ENCODE measurements at regions not wholly inside any gene's neighbourhood (a gene's known extent, or its start where the extent isn't known, plus 50 kb on each side); places are given as distances from the start of the nearest gene placed in this dataset.

- Histone ChIP-seq H3K79me2 (ENCODE audit: low read length) (no peaks in the 10 kb centered on the region), H4K20me1 (ENCODE audit: low read length) (no peaks in the 10 kb centered on the region), H3K27me3 (ENCODE audit: low read length) (no peaks in the 10 kb centered on the region), H3K4me2 (ENCODE audit: low read length) (no peak overlapping the region), H3K9me3 (ENCODE audit: low read length) (peaks cover 12% of the 10 kb centered on the region; the same call in 1 of the 2 replicates), H3K27ac (ENCODE audit: low read length) (no peak overlapping the region), H3K36me3 (ENCODE audit: low read depth, low read length) (no peaks in the 10 kb centered on the region), H3F3A (ENCODE audit: low read length, unreplicated experiment) (no peaks in the 10 kb centered on the region), H2AFZ (ENCODE audit: low read length) (no peak overlapping the region), H3K4me1 (ENCODE audit: insufficient read depth, low read length) (no peaks in the 10 kb centered on the region), H3K4me3 (ENCODE audit: low read length) (no peak overlapping the region), H3K9ac (ENCODE audit: low read length) (no peak overlapping the region), H3K9me2 (replicated peaks; ENCODE audit: low read length) (no peaks in the 10 kb centered on the region)
- DNase-seq (no peak), ATAC-seq (no peak)
- ChIA-PET CTCF (no interaction called here), POLR2A (ENCODE audit: unreplicated experiment) (no interaction called here)
- TF ChIP-seq EZH2phosphoT487 (IDR thresholded peaks at IDR 0.05; ENCODE audit: borderline replicate concordance, low read length): no peak
- TF ChIP-seq EZH2 (IDR thresholded peaks at IDR 0.05; ENCODE audit: low read length, unreplicated experiment): no peak
- TF ChIP-seq CTCF (conservative IDR thresholded peaks at IDR 0.05; ENCODE audit: low read depth, low read length): no peak
- intact Hi-C loops (cut with micrococcal nuclease): no loop called here
- BruUV-seq (replicated peaks): no TSS peak
These were observed 529.2 kb downstream of the TUSC7 start for GRCh38 chr3:117238806-117239205.

- Histone ChIP-seq H3K9ac (ENCODE audit: low read length) (no peak overlapping the region), H3K27ac (ENCODE audit: low read length) (no peak overlapping the region), H3F3A (ENCODE audit: low read length, unreplicated experiment) (no peaks in the 10 kb centered on the region), H4K20me1 (ENCODE audit: low read length) (no peaks in the 10 kb centered on the region), H3K4me2 (ENCODE audit: low read length) (no peak overlapping the region), H3K4me1 (ENCODE audit: insufficient read depth, low read length) (no peaks in the 10 kb centered on the region), H3K4me3 (ENCODE audit: low read length) (no peak overlapping the region), H3K27me3 (ENCODE audit: low read length) (no peaks in the 10 kb centered on the region), H2AFZ (ENCODE audit: low read length) (no peak overlapping the region), H3K36me3 (ENCODE audit: low read depth, low read length) (no peaks in the 10 kb centered on the region), H3K79me2 (ENCODE audit: low read length) (no peaks in the 10 kb centered on the region), H3K9me3 (ENCODE audit: low read length) (peaks cover 12% of the 10 kb centered on the region; the same call in 1 of the 2 replicates), H3K9me2 (replicated peaks; ENCODE audit: low read length) (no peaks in the 10 kb centered on the region)
- no peak for ATAC-seq
- no peak for DNase-seq
- intact Hi-C loops (cut with micrococcal nuclease): no loop called here
- TF ChIP-seq CTCF (conservative IDR thresholded peaks at IDR 0.05; ENCODE audit: low read depth, low read length) (no peak), EZH2phosphoT487 (IDR thresholded peaks at IDR 0.05; ENCODE audit: borderline replicate concordance, low read length) (no peak), EZH2 (IDR thresholded peaks at IDR 0.05; ENCODE audit: low read length, unreplicated experiment) (no peak)
- POLR2A ChIA-PET (ENCODE audit: unreplicated experiment): no interaction called here
- CTCF ChIA-PET: no interaction called here
- no TSS peak for BruUV-seq (replicated peaks)
These were observed 534.1 kb downstream of the TUSC7 start for GRCh38 chr3:117243657-117244056.

GRCh38 chr3:117246771-117247555, 537.4 kb downstream of the TUSC7 start:
- no peaks in the 10 kb centered on the region for H3K4me1 ChIP-seq (ENCODE audit: insufficient read depth, low read length)
- CTCF ChIA-PET: no interaction called here
- no peak overlapping the region for H3K4me2 ChIP-seq (ENCODE audit: low read length)
- no peaks in the 10 kb centered on the region for H3K9me2 ChIP-seq (replicated peaks; ENCODE audit: low read length)
- POLR2A ChIA-PET (ENCODE audit: unreplicated experiment): no interaction called here
- H3K9me3 ChIP-seq (ENCODE audit: low read length): peaks cover 15% of the 10 kb centered on the region; the same call in 1 of the 2 replicates
- BruUV-seq (replicated peaks): no TSS peak
- H3K4me3 ChIP-seq (ENCODE audit: low read length): no peak overlapping the region
- no peak overlapping the region for H2AFZ ChIP-seq (ENCODE audit: low read length)
- H4K20me1 ChIP-seq (ENCODE audit: low read length): no peaks in the 10 kb centered on the region
- TF ChIP-seq EZH2phosphoT487 (IDR thresholded peaks at IDR 0.05; ENCODE audit: borderline replicate concordance, low read length): no peak
- TF ChIP-seq EZH2 (IDR thresholded peaks at IDR 0.05; ENCODE audit: low read length, unreplicated experiment): no peak
- TF ChIP-seq CTCF (conservative IDR thresholded peaks at IDR 0.05; ENCODE audit: low read depth, low read length): no peak
- H3K79me2 ChIP-seq (ENCODE audit: low read length): no peaks in the 10 kb centered on the region
- ATAC-seq: no peak
- no peak overlapping the region for H3K27ac ChIP-seq (ENCODE audit: low read length)
- no peaks in the 10 kb centered on the region for H3K36me3 ChIP-seq (ENCODE audit: low read depth, low read length)
- H3K27me3 ChIP-seq (ENCODE audit: low read length): no peaks in the 10 kb centered on the region
- DNase-seq: peak; percentile 5
- H3F3A ChIP-seq (ENCODE audit: low read length, unreplicated experiment): no peaks in the 10 kb centered on the region
- H3K9ac ChIP-seq (ENCODE audit: low read length): no peak overlapping the region
- intact Hi-C loops (cut with micrococcal nuclease): no loop called here

All from PC-3 (cell line).